SK-MEL-5 (cell line): ENCODE measurements at regions not wholly inside any gene's neighbourhood (a gene's known extent, or its start where the extent isn't known, plus 50 kb on each side); places are given as distances from the start of the nearest gene placed in this dataset.
"Not testable (repeated sequence)": the region's sequence is repeated elsewhere in the genome, so short reads cannot be mapped to it uniquely, and the experiment has no call there.

Experiments used
- DNase-seq: peaks from one replicate; pipeline ENCODE4 v3.0.0-alpha.2; 2016; ENCODE audit warnings: low read depth, low spot score
- in situ Hi-C: cut with HindIII; loops from 2 replicates; pipeline ENCODE4 v1.10.0; 2016; ENCODE audit warnings: low sequenced_read_pairs, high pct_unique_total_duplicates, low pct_unique_long_range_greater_than_20kb

DNA sequence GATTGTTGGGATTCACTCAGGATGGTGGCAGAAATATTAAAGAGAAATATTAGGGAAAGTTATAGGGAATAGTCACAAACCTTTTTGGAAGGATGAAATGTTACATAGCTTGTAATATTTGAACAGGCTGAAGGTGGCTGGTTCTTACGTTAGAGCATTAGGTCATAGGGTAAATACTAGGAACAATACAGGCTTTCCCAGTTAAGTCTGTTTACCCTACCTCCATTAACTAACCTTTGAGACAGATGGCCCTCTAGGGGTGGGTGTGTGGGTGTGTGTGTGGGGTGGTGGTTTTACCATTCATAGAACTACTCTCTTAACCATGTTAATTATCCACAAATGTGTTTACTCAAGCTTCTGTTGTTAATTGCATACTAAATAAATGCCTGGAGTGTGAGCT is 94.3 kb upstream of the STK32A start:
- no peak for DNase-seq
- in situ Hi-C loops: no loop called here

DNA sequence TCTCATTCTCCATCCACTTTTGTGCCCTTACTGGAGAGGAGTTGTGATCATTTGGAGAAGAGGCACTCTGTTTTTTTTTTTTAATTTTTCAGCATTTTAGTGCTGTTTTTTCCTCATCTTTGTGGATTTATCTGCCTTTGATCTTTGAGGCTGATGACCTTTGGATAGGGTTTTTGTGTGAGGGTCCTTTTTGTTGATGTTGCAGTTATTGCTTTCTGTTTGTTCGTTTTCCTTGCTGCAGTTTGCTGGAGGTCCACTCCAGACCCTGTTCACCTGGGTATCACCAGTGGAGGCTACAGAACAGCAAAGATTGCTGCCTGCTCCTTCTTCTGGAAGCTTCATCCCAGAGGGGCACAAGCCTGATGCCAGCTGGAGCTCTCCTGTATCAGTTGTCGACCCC is 93.2 kb upstream of the STK32A start:
- DNase-seq, in situ Hi-C loops: not testable (repeated sequence)

DNA sequence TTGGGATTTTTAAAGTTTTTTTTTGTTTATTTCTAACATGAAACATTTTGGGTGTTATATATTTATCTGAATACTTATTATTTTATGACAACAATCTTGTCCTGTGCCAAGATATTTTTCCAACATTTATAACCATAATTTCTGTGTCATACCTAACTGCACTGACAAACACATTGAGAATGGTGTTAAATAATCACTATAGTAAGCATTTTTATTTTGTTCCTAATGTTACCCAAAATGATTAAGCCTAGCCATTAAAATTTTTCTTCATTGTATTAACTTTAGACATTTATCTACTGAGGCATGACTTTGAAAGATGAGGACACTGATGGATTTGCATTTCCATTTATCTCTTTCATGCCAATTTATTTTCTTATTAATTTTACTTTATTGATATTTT is 91.6 kb upstream of the STK32A start:
- in situ Hi-C loops: no loop called here
- no peak for DNase-seq

DNA sequence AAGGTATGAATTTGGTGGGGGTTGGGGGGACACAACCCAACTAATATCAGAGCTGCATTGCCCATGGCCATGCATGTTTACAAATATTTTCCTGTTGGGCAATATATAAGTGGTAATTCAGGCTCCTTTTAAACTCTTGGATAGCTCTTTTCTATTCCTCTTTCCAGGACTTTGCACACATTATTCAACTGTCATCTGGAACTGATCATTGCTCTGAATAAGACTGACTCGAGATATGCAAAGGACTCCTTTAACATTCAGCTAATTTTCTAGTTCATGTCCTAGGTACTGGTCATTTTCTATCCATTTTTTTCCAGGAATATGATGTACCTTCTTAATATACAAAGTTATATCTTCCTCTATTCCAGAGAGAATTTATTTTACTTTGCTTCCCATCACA is 89.5 kb upstream of the STK32A start:
- no peak for DNase-seq
- in situ Hi-C loops: no loop called here

DNA sequence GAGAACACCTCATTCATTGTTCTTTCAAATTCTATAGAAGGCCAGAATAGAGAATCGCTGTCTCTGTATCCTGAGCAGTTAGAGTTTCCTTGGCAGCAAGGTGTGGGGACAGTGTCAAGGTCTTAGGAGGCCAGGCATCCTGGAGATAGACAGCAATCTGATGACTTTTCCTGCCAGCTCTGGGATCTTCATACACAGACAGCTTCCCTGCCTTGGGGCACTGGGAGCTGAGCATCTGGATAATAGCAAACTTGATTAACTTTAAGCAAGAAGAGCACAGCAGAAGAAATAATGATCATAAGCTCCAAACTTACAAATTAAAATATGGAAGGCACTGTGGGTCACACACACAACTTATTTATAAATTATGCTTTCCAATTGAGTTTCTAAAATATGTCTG is 86.1 kb upstream of the STK32A start:
- in situ Hi-C loops: no loop called here
- DNase-seq: no peak

DNA sequence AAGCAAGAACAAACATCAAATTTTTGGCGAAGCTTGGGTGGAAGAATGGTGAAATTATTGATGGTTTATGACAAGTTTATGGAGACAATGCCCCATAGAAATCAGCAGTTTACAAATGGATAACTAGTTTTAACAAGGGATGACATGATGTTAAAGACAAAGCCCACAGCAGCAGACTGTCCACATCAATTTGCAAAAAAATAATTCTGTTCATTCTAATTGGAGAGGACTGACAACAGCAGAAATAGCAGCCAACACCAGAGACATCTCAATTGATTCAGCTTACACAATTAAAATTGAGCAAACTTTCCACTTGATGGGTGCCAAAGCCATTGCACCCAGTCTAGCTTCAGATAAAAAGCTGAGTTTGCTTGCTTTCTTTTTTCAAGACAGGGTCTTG is 82.7 kb upstream of the STK32A start:
- DNase-seq: no peak
- in situ Hi-C loops: no loop called here

DNA sequence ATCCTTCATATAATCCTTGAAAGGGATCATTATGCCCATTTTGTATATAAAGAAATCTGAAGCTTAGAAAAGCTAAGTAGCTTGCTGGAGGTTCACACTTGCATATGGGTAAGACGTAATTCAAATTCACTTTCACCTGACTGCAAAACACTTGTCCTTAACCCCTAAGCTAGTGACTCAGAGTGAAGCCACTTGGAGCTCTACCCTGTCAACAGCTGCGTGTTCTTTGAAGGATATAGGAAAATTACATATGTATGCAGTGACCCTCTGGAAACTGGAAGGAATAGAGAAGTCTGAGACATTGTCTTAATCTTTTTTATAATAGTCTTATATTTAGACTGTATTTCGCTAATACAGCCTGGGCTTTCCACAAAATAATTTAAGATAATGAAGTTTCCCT is 80.0 kb upstream of the STK32A start:
- no peak for DNase-seq
- in situ Hi-C loops: no loop called here

DNA sequence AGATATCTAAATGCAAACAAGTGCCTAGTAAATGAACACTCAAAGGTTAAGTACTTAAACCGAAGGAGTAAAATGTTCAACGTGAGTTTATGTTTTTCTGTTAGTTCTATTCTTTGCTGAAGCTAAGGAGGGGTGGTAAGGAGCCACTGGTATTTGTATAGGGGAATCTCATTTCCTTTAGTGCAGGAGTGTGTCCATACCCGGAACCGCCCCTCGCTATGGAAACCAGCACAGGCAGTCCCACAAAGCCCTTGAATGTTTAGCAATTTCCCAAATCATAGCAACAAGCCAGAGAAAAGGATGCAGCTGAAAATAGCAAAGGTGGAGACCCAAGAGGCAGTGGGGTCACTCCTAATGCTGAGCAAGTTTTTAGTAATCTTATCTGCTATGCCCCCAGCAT is 78.8 kb upstream of the STK32A start:
- in situ Hi-C loops: no loop called here
- no peak for DNase-seq

DNA sequence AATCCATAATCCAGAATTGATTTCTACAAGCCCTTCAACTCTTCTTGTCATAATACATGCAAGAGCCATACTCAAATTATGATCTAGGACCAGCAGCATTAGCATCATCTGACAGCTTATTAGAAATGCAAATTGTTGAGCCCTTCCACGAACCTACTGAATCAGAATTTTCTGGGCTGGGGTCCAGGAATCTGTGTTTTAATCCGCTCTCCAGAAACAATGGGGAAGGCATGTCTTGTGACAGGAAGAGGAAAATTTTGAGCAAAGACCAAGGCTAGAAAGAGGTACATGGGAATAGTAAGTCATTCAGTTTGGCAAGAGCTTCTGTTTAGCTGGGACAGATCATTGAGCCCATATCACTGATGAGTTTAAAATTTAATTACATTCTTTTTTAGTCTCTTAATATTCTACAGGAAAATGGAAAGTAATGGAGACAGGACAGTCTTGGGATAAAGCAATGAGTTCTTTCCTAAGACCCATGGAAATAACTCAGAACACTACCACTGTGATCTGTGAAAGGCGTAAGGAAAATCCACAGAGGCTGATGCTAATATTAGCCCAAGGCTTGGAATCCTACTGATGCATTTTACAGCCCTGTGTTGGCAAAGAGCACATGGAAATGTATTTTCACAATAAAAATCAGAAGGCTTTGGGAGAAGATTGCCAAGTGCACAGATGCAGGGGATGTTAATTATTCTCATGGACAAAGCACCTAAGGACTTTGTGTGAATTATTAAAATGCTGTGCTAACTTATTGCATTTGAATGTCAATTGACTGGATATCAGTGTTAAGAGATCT is 73.7 kb upstream of the STK32A start:
- in situ Hi-C loops: no loop called here
- DNase-seq: peak; percentile 19

DNA sequence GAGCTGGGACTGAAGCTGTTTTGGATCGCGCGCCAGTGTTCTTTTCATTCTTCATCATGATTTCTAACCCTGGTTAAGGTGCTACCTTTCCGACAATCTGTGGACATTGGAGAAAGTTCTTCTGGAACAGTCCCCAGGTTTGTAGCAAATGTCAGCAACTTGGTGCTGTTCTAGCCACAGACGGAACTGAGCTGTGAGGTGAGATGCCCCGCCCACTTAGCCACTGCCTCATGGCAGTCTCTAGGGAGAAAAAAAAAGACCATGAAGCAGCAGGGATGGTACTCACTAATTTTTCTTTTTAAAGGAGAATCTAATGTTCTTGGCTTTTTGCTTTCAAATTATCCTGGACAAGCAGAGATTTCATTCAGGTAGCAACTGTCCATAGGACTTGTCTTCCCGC is 72.1 kb upstream of the STK32A start:
- in situ Hi-C loops: no loop called here

DNA sequence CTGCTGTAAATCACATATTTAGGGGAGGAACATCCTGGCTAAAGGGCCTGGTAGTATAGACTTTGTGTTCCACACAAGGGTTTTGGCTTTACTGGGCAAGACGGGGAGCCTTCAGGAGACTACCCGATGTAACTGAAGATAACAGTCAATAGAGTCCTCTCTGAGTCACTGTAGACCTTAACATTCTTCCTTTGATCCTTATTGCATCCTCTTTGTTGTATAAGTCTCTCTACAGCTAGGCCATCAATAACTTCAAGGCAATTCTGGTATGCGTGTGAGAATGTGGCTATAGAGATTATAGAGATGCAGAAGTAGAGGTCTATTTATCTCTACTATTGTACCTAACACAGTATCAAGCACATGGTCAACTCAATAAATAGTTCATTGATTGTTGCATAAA is 67.3 kb upstream of the STK32A start:
- no peak for DNase-seq
- in situ Hi-C loops: no loop called here

More for the DNA sequence above, 72.1 kb upstream of the STK32A start:
- DNase-seq: no peak

DNA sequence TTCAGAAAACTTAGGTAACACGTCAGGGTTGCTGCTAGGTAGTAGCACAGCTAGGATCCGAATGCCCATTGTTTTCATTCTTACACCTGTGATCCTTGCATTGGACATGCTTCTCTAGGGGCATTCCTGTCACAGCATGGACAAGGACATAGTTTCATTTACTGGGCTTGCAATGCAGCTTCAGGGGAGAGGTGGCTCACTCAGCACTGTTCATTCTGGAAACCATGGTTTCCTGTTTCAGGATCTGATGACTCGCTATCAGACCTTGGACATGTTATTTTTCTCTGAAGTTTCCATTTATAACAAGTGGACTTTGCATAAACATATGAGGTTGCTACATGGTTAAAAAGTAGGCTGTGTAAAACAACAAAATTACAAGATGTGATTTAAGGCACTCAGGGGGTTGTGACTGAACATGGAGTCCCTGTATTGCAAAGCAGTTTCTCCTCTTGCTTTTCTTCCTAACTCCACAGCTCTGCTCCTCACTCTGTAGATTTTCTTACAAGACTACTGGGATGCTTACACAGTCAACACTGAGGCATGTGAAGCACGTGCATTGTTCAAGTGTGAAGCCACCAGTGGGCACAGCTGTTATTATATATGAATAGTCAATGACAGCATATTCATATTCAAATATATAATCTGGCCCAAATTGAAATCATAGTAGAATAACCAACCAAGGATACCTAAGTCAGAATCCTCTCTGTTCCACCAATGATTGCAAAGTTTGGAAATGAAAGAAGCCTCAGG is 66.1 kb upstream of the STK32A start:
- no peak for DNase-seq
- in situ Hi-C loops: no loop called here

DNA sequence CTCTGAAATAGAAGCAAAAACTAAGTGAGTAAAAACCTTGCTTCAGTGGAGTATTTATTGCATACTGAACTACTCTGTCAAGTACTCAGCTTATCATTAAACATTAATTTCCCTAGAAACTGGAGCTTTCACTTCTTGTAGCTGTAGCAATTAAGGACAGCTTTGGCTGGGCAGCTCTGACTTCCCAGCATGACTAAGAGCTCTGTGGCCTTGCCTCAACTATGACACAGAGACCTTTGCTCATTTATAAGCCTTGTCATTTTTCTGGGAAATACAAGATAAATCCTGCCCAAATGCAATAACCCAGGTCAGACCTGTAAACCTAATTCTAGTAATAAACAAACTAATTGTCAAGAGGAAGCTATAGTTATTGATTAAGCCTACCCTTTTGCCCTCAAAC is 65.4 kb upstream of the STK32A start:
- DNase-seq: no peak

DNA sequence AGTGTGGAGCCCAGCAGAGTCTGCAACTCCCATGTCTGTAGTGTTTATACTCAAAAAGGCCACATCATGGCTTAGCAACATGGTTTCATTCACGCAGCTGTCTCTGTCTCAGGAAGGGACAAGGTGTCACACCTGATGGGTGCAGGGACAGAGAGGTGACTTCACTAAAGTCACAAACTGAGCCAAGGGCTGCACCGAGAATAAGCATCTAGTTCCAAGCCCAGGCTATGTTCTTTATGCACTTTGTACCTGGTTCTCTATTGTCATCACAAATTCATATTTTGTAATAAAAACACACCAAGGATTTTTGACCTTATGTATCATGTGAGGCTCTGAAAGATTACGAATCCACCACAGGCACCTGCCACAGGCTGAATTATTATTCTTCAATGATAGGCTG is 64.9 kb upstream of the STK32A start:
- DNase-seq: no peak
- in situ Hi-C loops: no loop called here

More for the DNA sequence above, 65.4 kb upstream of the STK32A start:
- in situ Hi-C loops: no loop called here

DNA sequence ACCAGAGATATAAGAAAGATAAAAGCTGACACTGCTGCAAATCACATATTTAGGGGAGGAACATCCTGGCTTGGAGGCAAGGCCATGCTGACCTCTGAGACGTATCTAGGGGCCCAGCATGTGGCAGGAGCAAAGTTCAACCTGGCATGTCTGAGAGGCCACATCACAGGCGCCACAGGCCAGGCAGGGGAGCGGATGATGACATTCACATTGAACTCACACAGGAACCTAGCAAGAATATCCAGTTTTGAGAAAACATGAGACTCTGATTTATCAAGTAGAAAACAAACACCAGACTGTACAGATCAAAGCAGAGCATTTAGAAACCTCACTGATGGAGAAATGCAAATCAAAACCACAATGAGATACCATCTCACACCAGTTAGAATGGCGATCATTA is 64.2 kb upstream of the STK32A start:
- in situ Hi-C loops: no loop called here
- DNase-seq: no peak

DNA sequence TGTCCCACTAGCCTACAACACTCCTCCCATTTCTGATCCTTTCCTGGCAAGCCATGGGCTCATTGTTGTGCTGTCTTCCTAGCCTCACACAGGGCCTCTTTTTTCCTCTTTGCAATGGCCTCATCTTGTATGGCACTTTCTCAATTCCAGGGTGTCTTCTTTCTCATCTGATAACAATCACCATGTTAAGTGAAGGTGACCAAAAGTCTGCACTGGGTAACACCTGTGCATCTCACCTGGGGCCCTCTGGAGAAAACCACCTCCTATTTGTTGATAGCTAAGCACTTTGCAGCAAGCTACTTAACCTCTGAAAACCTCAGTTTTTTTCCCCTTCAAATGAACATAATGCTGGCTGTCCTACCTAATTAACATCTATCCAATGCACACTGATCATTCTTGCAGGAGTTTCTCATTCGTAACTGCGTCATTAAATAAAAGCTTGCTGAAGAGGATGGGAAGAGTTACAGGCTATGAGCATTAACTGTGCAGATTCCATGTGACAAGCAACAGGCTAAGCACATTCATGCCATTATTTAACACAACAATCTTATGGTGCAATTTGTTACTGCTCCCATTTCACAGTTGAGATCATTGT is 60.1 kb upstream of the STK32A start:
- DNase-seq: no peak
- in situ Hi-C loops: no loop called here

DNA sequence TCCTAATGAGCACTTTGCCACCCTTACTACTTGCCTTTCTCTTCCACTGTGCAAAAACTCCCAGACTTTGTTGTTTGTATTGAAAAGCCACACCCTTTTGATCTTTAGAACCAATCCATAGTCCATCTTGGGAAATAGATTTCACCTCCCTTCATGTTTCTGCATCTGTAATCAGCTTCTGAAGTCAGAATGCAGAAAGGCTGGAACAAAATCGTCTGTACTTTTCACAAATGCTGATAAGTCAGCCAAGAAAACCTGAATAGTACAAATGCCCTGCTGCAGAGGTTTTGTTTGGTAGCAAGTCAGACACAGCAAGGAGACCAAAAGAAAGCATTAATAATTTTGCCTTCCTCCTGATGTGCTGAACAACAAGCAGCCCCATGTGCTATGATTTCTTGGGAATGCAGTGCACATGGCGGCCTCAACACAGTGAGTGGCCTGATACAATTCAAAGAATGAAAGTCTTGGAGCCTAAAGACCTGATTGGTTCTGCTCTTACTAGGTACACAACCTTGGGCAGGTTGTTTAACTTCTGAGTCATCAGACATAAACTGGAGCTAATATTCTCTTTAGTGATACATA is 59.2 kb upstream of the STK32A start:
- in situ Hi-C loops: no loop called here
- DNase-seq: no peak

DNA sequence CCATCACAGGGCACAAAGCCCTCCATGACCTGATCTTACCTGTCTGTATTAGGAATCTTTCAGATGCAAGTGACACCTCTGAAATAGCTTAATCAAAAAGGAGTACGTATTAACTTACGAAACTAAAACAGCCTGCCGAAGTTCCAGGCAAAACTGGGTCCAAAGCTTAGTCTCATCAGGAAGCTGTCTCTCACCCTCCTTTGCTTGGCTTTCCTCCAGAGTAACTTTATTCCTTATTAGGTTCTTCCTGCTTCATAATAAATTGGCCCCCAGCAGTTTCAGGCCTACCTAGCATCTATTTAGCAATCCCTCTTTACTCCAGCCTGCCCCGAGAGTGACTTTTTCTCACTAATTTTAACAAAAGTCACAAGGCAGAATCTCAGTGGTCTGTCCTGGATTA is 58.4 kb upstream of the STK32A start:
- DNase-seq: no peak
- in situ Hi-C loops: no loop called here
